HEK293T (cell line): ENCODE measurements at regions not wholly inside any gene's neighbourhood (a gene's known extent, or its start where the extent isn't known, plus 50 kb on each side); places are given as distances from the start of the nearest gene placed in this dataset.

Source experiments
- CTCF ChIA-PET: fragments of 350-600 bp; formaldehyde crosslinking; extraction: SDS; loops from one replicate; lab custom pipeline; 2021; ENCODE audit warnings: antibody characterized with exemption, inconsistent platforms; lab: Yijun Ruan, JAX
- POLR2A ChIA-PET: fragments of 350-600 bp; formaldehyde crosslinking; extraction: SDS; loops from one replicate; lab custom pipeline; 2020; ENCODE audit warnings: antibody characterized with exemption, inconsistent platforms; lab: Yijun Ruan, JAX
- DNase-seq: peaks from one replicate; pipeline ENCODE4 v3.0.0; 2012; ENCODE audit warnings: mixed read lengths; ENCODE audit errors: extremely low spot score
- ARNT ChIP-seq: fragments of 450-650 bp; IDR thresholded peaks from 2 replicates; pipeline ENCODE4 v1.6.1; 2017; ENCODE audit warnings: mild to moderate bottlenecking
- BHLHE40 ChIP-seq: fragments of 450-650 bp; IDR thresholded peaks from 2 replicates; pipeline ENCODE4 v1.6.1; 2016; ENCODE audit warnings: mild to moderate bottlenecking, moderate library complexity, borderline replicate concordance
- CTBP1 ChIP-seq: fragments of 450-650 bp; IDR thresholded peaks from 2 replicates; pipeline ENCODE4 v1.6.1; 2016; ENCODE audit warnings: borderline replicate concordance
- ELF4 ChIP-seq: fragments of 450-650 bp; IDR thresholded peaks from 2 replicates; pipeline ENCODE4 v1.6.1; 2017; ENCODE audit warnings: antibody characterized with exemption
- FOXA1 ChIP-seq: fragments of 450-650 bp; IDR thresholded peaks from 2 replicates; pipeline ENCODE4 v1.6.1; 2016; ENCODE audit warnings: mild to moderate bottlenecking
- FOXK2 ChIP-seq: fragments of 450-650 bp; IDR thresholded peaks from 2 replicates; pipeline ENCODE4 v1.6.1; 2016; ENCODE audit warnings: mild to moderate bottlenecking
- FOXM1 ChIP-seq: fragments of 450-650 bp; IDR thresholded peaks from 2 replicates; pipeline ENCODE4 v1.6.1; 2017; ENCODE audit warnings: mild to moderate bottlenecking, borderline replicate concordance
- HDGF ChIP-seq: fragments of 450-650 bp; IDR thresholded peaks from 2 replicates; pipeline ENCODE4 v1.6.1; 2017; ENCODE audit warnings: antibody characterized with exemption, borderline replicate concordance
- L3MBTL2 ChIP-seq: fragments of 450-650 bp; conservative IDR thresholded peaks from 2 replicates; pipeline ENCODE4 v1.6.1; 2016; ENCODE audit warnings: mild to moderate bottlenecking
- LEF1 ChIP-seq: fragments of 450-650 bp; IDR thresholded peaks from 2 replicates; pipeline ENCODE4 v1.6.1; 2017; ENCODE audit warnings: mild to moderate bottlenecking, borderline replicate concordance
- NFRKB ChIP-seq: fragments of 450-650 bp; IDR thresholded peaks from 2 replicates; pipeline ENCODE4 v1.6.1; 2016; ENCODE audit warnings: mild to moderate bottlenecking, moderate library complexity
- PKNOX1 ChIP-seq: fragments of 450-650 bp; IDR thresholded peaks from 2 replicates; pipeline ENCODE4 v1.6.1; 2016
- SP1 ChIP-seq: fragments of 450-650 bp; IDR thresholded peaks from 2 replicates; pipeline ENCODE4 v1.6.1; 2017
- SUZ12 ChIP-seq: fragments of 450-650 bp; IDR thresholded peaks from 2 replicates; pipeline ENCODE4 v1.6.1; 2016; ENCODE audit warnings: mild to moderate bottlenecking
- TARDBP ChIP-seq: fragments of 450-650 bp; IDR thresholded peaks from 2 replicates; pipeline ENCODE4 v1.6.1; 2016
- ZNF384 ChIP-seq: fragments of 450-650 bp; IDR thresholded peaks from 2 replicates; pipeline ENCODE4 v1.6.1; 2016

- DNase-seq, result no peak
- ChIA-PET POLR2A (no interaction called here), CTCF (no interaction called here)
- TF ChIP-seq NFRKB (no peak), LEF1 (no peak), PKNOX1 (no peak), HDGF (no peak), FOXM1 (no peak), FOXK2 (no peak), L3MBTL2 (no peak), ZNF384 (no peak), SP1 (no peak)
These were observed 328.6 kb downstream of the TBC1D4 start for GRCh38 chr13:75153386-75153785.

- no peak for DNase-seq
- TF ChIP-seq ARNT (no peak), FOXA1 (no peak), CTBP1 (no peak), ELF4 (no peak), L3MBTL2 (no peak), HDGF (no peak), NFRKB (no peak), SUZ12 (no peak), LEF1 (no peak), FOXK2 (no peak), PKNOX1 (no peak), BHLHE40 (no peak), SP1 (no peak), ZNF384 (no peak), TARDBP (no peak), FOXM1 (no peak)
- POLR2A ChIA-PET, result no interaction called here
- CTCF ChIA-PET, result no interaction called here
These were observed 330.8 kb downstream of the TBC1D4 start for GRCh38 chr13:75151081-75151643.

- ChIA-PET POLR2A (no interaction called here), CTCF (no interaction called here)
- DNase-seq, result no peak
- TF ChIP-seq TARDBP (no peak), BHLHE40 (no peak), HDGF (no peak), L3MBTL2 (no peak), LEF1 (no peak), FOXA1 (no peak), PKNOX1 (no peak), SP1 (no peak), ZNF384 (no peak), NFRKB (no peak), ARNT (no peak)
These were observed 332.2 kb downstream of the TBC1D4 start for GRCh38 chr13:75149776-75150175.

GRCh38 chr13:75147946-75148345 is 334.0 kb downstream of the TBC1D4 start:
- TF ChIP-seq L3MBTL2, result no peak
- TF ChIP-seq SUZ12, result no peak
- TF ChIP-seq ZNF384, result no peak
- no peak for TF ChIP-seq PKNOX1
- TF ChIP-seq NFRKB, result no peak
- TF ChIP-seq BHLHE40, result no peak
- TF ChIP-seq SP1, result no peak
- TF ChIP-seq FOXM1, result no peak
- no peak for TF ChIP-seq HDGF
- TF ChIP-seq LEF1, result no peak
- TF ChIP-seq FOXK2, result no peak
- no peak for TF ChIP-seq TARDBP
- no peak for TF ChIP-seq ARNT
- no peak for TF ChIP-seq ELF4
- TF ChIP-seq CTBP1, result no peak
- TF ChIP-seq FOXA1, result no peak
- POLR2A ChIA-PET, result no interaction called here
- CTCF ChIA-PET, result no interaction called here
- no peak for DNase-seq

- CTCF ChIA-PET, result no interaction called here
- POLR2A ChIA-PET, result no interaction called here
- no peak for TF ChIP-seq ARNT
- no peak for TF ChIP-seq FOXK2
- no peak for TF ChIP-seq ELF4
- TF ChIP-seq FOXM1, result no peak
- no peak for DNase-seq
These were observed 335.5 kb downstream of the TBC1D4 start for GRCh38 chr13:75146436-75146835.

- ChIA-PET POLR2A (no interaction called here), CTCF (no interaction called here)
- no peak for DNase-seq
- TF ChIP-seq BHLHE40 (no peak), FOXK2 (no peak), HDGF (no peak), NFRKB (no peak), ZNF384 (no peak), ELF4 (no peak), CTBP1 (no peak), TARDBP (no peak), SUZ12 (no peak), L3MBTL2 (no peak), ARNT (no peak), SP1 (no peak), PKNOX1 (no peak), FOXA1 (no peak), LEF1 (no peak), FOXM1 (no peak)
These were observed 336.0 kb downstream of the TBC1D4 start for GRCh38 chr13:75145927-75146326.
